ENCODE measurements at regions not wholly inside any gene's neighbourhood (a gene's known extent, or its start where the extent isn't known, plus 50 kb on each side); places are given as distances from the start of the nearest gene placed in this dataset.

GRCh38 chr7:136167991-136168390 is 190.8 kb upstream of the MTPN start:
- no peak for TF ChIP-seq MAX (IDR thresholded peaks at IDR 0.05; ENCODE audit: low read depth, low read length)
- TF ChIP-seq CTCF (IDR thresholded peaks at IDR 0.05; ENCODE audit: low read depth, low read length): no peak
- no peak for TF ChIP-seq POLR2A (IDR thresholded peaks at IDR 0.05; ENCODE audit: extremely low read depth, insufficient read length)
- TF ChIP-seq MYC (IDR thresholded peaks at IDR 0.05; ENCODE audit: low read depth, low read length): no peak
- DNase-seq (ENCODE audit: low read depth): no peak
- H3K4me3 ChIP-seq (ENCODE audit: low read depth, low read length): no peak overlapping the region

- no peak overlapping the region for H3K4me3 ChIP-seq (ENCODE audit: low read depth, low read length)
- DNase-seq (ENCODE audit: low read depth): no peak
- TF ChIP-seq MYC (IDR thresholded peaks at IDR 0.05; ENCODE audit: low read depth, low read length) (no peak), POLR2A (IDR thresholded peaks at IDR 0.05; ENCODE audit: extremely low read depth, insufficient read length) (no peak), CTCF (IDR thresholded peaks at IDR 0.05; ENCODE audit: low read depth, low read length) (no peak), MAX (IDR thresholded peaks at IDR 0.05; ENCODE audit: low read depth, low read length) (no peak)
These were observed 189.4 kb upstream of the MTPN start for GRCh38 chr7:136166521-136166920.

DNA sequence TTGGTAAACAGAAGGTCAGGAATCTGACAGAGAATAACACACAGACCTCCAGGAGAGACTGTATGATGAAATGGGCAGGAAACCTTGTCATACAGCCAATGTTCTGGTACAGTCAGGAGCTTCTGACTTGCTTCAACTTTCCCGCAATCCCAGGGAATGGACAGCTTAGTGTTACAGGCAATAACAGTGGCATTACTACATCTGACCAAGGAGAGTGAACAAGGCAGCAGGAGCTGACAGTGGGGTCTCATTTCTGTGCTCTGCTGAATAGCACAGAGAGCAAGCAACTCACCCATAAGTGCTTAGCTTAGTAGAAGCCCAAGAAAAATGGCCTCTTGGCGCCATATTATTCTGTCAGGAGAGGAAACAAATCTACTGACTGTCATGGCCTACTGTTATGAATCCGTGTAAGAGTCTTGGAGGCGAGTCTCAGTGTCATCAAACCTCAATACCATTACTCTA is 186.2 kb upstream of the MTPN start:
- TF ChIP-seq POLR2A (IDR thresholded peaks at IDR 0.05; ENCODE audit: extremely low read depth, insufficient read length): no peak
- TF ChIP-seq MYC (IDR thresholded peaks at IDR 0.05; ENCODE audit: low read depth, low read length): no peak
- no peak for TF ChIP-seq CTCF (IDR thresholded peaks at IDR 0.05; ENCODE audit: low read depth, low read length)
- no peak for TF ChIP-seq MAX (IDR thresholded peaks at IDR 0.05; ENCODE audit: low read depth, low read length)
- DNase-seq (ENCODE audit: low read depth): no peak

GRCh38 chr7:136150311-136150710 is 173.2 kb upstream of the MTPN start:
- no peak for DNase-seq (ENCODE audit: low read depth)
- TF ChIP-seq MYC (IDR thresholded peaks at IDR 0.05; ENCODE audit: low read depth, low read length): no peak
- TF ChIP-seq CTCF (IDR thresholded peaks at IDR 0.05; ENCODE audit: low read depth, low read length): no peak
- TF ChIP-seq POLR2A (IDR thresholded peaks at IDR 0.05; ENCODE audit: extremely low read depth, insufficient read length): no peak
- TF ChIP-seq MAX (IDR thresholded peaks at IDR 0.05; ENCODE audit: low read depth, low read length): no peak
- H3K4me3 ChIP-seq (ENCODE audit: low read depth, low read length): no peak overlapping the region

More for the DNA sequence above, 186.2 kb upstream of the MTPN start:
- no peak overlapping the region for H3K4me3 ChIP-seq (ENCODE audit: low read depth, low read length)

GRCh38 chr7:136148920-136149319 is 171.8 kb upstream of the MTPN start:
- no peak for DNase-seq (ENCODE audit: low read depth)
- TF ChIP-seq MAX (IDR thresholded peaks at IDR 0.05; ENCODE audit: low read depth, low read length) (no peak), CTCF (IDR thresholded peaks at IDR 0.05; ENCODE audit: low read depth, low read length) (no peak), MYC (IDR thresholded peaks at IDR 0.05; ENCODE audit: low read depth, low read length) (no peak), POLR2A (IDR thresholded peaks at IDR 0.05; ENCODE audit: extremely low read depth, insufficient read length) (no peak)

GRCh38 chr7:136146925-136147324 is 169.8 kb upstream of the MTPN start:
- TF ChIP-seq CTCF (IDR thresholded peaks at IDR 0.05; ENCODE audit: low read depth, low read length) (no peak), MYC (IDR thresholded peaks at IDR 0.05; ENCODE audit: low read depth, low read length) (no peak), MAX (IDR thresholded peaks at IDR 0.05; ENCODE audit: low read depth, low read length) (no peak), POLR2A (IDR thresholded peaks at IDR 0.05; ENCODE audit: extremely low read depth, insufficient read length) (no peak)
- H3K4me3 ChIP-seq (ENCODE audit: low read depth, low read length): no peak overlapping the region
- DNase-seq (ENCODE audit: low read depth): no peak

More at GRCh38 chr7:136148920-136149319, 171.8 kb upstream of the MTPN start:
- H3K4me3 ChIP-seq (ENCODE audit: low read depth, low read length): no peak overlapping the region

All from NB4 (cell line).